ENCODE measurements at regions not wholly inside any gene's neighbourhood (a gene's known extent, or its start where the extent isn't known, plus 50 kb on each side); places are given as distances from the start of the nearest gene placed in this dataset.
"Not testable (repeated sequence)": the region's sequence is repeated elsewhere in the genome, so short reads cannot be mapped to it uniquely, and the experiment has no call there.

DNA sequence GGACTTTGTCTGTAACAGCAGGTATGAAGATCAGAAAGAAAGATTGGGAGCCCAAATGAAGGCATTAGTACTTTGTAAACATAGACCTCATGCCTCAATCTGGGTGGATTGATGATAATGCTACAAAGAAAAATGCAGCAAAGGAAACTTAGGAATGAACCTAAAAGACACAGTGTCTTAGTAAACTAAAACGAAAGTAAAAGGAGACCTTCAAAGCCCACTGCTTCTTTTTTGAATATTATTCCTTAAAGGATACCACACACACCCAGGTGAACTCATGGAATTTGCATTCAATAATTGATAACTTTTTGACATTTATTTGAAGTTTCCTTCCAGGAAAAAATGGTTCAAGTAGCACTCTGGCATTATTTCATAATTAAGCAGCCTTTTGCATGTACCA, 543.2 kb downstream of the TTLL7 start:
- not testable (repeated sequence) for DNase-seq

DNA sequence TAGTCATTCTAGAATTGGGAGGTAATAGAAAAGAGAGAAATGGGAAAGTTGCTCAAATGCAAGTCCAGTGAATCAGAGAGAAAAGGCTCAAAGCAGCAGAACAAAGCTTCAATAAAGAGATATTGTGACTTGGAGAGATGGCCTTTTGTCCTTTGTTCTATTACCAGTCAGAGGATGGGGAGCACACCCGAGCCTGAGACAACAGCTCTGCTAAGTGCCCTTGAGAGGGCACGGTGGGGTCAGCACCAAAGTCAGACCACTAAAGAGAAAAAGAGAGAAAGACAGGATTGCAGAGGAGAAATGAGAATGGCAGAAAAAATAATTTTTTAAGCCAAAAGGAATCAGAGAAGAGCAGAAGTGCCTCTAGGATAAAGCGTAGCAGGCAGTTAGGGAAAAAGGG, 553.1 kb downstream of the TTLL7 start:
- DNase-seq: not testable (repeated sequence)

DNA sequence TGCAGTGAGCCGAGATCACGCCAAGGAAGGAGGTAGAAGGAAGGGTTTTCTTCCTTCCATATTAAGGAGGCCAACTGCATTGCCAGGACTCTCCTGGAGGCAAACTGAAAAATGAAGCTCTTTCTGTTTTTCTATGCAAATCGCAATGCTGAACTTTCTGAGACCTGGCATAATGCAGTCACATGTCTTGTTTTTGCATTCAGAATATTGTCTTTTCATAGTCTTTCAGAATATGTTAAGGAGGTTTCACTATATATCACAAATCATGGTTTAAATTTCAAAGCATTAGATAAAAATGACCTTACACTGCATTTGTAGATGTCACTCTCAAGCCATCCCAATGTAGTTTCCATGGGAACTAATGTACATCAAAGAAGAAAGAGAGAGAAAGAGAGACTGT, 556.5 kb downstream of the TTLL7 start:
- not testable (repeated sequence) for DNase-seq

DNA sequence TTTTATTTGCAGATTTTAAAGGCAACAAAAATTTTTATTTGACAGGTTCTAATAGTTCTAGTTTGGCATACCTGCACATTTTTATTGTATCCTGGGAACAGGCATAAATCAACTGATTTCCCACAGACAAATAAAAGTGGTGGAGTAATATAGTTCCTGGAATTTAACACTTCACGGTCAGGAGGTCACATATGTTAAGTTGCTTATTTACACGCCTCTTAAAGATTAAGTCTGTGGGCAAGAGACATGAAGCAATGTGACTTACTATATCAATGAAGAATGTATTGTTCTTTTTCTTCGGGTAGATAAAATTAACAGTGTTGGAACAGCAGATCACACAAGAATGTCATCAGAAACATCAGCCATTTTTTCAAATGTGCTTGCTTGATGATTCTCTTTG, 558.3 kb downstream of the TTLL7 start:
- DNase-seq: not testable (repeated sequence)

DNA sequence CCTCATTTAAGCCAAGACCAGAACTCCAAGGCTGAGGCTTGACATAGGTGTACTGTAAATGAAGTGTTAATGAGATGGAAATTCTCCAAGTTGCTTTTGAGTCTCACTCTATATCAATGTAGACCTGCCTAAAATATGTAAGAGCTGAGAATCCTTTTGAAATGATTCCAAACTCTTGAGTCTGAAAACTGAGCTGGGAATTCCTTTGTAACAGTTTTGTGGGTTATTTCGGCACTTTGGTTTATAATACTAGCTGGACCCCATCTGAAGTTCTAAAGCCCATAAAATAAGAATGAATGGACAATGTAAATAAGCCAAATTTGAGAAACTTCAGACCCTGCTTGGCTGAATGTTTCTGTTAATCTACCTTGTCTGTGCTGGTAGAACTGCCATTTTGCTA, 558.9 kb downstream of the TTLL7 start:
- not testable (repeated sequence) for DNase-seq

DNA sequence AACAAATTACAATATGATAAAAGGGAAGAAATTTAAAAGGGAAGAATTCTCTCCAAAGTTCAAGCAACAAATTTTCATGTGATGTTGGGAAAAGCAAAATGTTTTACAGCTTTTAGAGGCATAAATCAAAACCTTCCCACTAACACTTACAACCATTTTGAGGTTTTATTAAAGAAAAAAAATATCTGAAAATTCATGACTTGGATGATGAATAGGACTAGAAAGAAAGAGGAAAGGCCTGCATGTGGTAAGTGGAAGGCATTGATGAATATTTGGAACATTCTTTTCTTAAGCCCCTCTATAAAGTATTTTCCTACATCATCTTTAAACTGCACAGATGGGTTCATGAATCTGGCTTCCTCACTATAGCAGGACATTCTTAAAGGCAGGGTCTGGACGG, 560.6 kb downstream of the TTLL7 start:
- not testable (repeated sequence) for DNase-seq

DNA sequence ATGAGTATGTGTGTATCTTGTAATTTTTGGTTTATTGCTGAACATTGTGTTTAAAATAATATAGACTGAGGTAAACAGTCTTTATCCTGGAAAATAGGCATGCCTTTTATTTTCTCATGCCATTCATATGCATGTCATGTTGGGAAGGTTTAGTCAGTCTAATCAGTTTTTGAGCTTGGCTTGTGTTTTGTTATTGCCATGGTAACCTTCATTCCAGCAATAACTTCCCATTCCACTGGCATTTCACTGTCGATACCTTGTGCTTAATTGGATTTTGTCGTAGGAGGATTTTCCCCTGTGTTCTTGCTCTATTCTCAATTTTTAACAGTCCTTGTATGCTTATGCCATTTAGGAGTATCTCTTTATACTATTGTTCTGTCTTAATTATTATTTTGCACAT, 563.6 kb downstream of the TTLL7 start:
- not testable (repeated sequence) for DNase-seq

DNA sequence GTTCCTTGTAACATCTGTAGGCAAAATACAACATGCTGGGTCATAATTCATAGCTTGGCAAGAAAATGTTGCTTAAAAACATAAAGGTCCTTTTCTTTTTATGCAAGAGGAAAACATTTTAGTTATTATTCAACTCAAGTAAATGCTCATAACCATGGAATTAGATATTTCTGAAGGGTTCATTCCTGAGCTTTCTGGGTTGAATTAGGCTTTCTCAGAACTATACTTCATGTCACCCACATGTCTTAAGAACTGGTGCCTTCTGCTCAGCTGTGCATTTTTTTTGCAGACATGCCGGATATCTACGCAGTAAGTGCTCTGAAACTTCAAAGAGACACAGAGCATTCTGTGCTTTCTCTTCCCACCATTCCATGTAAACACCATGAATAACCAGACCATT, 571.4 kb downstream of the TTLL7 start:
- DNase-seq: not testable (repeated sequence)

DNA sequence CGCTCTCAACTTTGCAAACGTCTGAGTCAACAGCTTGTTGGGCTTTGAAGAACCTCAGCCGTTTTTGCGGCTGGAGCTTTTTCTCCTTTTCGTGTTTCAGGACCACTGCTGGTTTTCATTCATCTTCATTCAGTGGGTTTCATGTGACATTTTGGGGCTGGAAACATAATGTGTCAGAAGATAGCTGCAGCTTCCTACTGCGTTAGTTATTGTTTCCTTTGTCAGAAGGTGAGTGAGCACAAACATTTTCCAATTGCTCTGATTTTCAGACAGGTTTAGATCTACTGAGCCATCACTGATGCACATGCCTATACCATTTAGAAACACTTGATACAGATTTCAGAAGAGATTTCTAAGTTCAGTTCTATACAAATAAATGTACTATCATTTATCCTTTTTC, 575.5 kb downstream of the TTLL7 start:
- not testable (repeated sequence) for DNase-seq

DNA sequence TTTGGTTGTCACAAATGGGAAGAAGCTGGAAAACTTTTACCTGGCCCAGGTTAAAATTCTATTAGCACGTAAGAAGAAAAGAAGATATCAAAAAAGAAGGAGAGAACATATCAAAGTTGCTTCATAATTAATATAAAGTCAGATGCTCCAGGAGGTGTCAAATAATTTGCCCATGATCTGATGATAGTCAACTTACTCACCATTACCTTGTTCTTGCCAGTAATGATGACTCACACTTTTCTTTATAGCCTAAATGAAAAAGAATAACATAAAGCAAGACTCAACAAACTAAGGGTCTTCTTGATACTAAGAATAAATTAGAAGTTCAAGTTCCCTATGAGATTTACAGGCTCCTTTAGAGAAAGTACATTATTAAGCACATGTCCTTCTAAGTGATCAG, 580.4 kb downstream of the TTLL7 start:
- DNase-seq: no peak

DNA sequence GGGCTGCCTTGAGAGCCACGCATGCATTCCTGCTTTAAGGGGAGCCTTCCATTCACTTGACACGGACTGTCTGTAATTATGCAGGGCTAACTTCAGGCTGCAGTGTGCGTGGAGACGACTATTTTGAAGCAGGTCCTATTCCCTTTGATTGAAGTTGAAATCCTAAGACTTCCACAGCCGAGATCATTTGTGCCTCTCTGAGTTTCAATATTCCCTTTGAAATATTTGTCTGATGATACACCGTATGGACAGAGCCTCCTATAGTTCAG, 585.2 kb downstream of the TTLL7 start:
- DNase-seq: not testable (repeated sequence)

DNA sequence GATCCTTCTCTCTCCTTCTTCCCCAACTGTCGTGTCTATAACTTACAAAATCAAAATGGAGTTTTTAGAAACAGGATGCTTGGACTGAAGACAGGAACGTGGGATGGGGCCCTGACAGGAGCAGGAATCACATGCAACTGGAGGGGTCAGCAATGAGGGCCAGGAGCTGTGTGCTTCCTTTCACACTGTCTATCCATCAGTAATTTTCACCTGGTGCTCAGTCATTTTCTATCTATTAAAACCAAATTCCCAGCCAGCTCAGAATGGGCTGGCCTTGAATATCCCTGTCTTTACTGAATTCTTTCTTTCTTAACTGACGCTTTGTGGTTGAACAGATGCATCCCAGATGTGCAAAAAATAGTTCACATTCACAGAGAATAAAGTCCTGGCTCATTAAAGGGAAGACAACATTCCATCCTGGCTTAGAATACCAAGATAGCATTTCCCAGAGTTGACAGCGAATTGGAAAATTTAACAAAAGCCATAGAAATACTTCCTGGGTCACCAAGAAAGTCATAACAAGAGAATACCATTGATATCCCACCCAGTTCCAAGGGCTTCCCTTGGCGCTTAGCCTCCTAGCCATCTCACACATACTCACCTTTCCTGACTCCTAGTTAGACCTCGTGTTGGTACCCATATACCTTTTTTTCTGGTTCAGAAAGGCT, 588.1 kb downstream of the TTLL7 start:
- DNase-seq: not testable (repeated sequence)

DNA sequence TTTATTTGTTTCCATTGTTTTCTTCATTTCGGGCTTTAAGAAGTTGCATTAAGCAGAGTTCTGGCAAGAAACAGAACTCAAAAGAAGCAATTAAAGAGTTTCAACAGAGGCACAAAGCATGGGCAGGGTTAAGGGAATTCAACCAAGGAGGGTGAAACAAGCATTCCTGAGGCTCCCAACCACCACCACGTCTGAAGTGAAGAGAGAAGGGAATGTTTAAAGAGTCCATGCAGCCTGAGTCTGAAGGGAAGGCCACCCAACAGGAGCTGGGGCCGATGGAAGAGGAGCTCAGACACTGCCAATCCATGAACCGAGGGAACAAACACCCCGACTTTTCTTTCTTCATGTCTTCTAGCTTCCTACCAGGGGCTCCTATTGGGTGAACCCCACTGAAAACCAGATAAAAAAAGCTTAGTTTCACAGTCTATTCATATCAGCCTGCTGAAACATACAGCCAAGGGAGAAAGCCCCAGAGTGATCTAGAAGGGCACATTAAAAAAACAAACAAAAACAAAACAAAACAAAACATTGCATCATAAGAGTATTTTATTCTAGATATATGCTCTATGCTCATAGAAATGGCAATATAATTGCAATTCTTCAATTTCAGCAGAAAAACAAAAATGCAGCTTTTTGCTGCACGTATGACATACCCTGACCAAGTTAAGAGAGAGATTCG, 592.1 kb downstream of the TTLL7 start:
- not testable (repeated sequence) for DNase-seq

DNA sequence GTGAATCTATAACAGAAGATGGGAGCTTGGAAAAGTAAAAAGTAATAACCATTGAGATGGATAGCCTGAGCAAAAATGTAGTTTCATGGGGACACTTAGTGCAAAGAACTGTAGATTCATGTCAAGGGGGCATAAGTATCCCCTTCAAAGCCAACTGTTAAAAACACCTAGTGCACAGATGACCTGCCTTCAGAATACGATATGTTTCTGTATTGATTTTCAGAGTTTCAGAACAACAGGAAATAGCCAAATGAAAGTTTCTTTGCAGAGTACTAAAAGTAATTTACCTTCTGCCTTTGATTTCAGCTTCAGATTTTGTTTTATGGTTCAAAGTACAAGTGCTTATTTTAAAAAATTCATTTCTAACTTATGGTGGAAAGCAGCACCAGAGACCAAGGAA, 593.1 kb downstream of the TTLL7 start:
- DNase-seq: not testable (repeated sequence)

DNA sequence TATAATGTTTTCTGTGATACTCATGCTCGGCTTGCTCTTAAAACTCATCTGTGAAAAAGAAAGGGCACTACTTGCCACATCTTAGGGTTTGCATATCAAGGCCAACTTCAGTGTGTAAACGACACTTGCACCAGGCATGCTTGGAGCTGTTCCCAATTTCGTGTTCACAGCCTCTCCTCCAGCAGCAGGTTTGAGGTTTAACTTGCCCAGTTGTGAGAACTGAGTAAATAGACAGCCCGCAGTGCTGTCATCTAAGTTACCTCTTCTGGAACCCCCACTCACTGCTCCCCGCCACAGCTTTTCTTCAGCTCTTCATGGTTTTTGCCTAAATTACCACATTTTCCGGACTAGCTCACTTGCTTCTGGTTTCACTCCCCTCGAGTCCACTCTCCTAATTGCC, 595.4 kb downstream of the TTLL7 start:
- DNase-seq: not testable (repeated sequence)

DNA sequence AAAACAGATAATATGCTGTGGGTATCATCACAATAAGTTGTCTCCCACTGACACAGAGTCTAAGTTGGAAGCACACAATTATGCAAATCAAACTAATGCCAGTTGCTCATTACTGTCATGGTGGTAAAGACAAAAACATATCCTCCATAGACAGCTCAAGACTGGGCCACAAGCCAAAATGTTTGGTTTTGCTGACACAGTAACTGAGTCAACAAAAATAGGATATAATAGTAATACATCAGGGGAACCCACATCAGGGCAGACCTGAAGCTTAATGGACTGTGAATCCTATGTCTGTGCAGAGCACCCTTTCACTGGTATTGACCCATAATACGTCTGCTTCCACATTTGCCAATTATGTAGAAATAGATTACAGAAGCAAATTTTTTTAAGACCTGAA, 597.8 kb downstream of the TTLL7 start:
- not testable (repeated sequence) for DNase-seq

DNA sequence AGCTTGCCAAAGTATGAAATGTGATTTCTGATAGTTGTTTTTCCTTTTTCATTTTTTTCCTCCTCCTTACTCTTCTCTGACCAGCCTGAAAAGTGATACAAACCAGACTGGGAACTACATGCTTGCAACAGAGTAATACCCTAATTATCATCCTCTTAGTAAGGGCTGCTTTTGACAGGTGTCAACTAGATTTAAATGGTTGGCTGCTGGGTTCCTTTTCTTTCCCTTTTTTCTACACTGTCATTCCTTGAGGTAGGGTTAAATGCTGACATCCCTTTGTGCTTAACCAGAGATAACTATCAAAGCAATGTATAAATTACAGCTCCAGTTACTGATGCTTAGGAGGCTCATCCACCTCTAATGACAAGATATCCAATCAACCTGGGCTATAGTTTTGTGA, 598.8 kb downstream of the TTLL7 start:
- not testable (repeated sequence) for DNase-seq

DNA sequence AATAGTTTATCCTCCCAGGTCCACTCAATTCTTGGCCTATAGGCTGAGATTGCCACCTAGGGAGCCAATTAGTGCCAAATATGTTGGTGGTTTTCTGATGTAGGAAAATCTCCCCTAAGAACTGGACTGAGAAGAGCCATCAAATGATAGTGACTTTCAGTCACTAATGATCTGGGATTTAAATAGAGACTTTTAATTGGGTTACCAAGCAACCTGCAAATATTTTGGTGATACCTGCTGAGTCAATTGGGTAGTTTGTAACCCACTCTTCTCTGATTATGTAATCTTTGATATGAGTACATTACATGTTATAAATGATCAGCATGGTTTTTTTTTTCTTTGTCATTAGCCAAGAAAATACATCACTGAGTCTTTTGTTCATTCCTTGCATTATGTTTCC, 600.8 kb downstream of the TTLL7 start:
- DNase-seq: not testable (repeated sequence)

DNA sequence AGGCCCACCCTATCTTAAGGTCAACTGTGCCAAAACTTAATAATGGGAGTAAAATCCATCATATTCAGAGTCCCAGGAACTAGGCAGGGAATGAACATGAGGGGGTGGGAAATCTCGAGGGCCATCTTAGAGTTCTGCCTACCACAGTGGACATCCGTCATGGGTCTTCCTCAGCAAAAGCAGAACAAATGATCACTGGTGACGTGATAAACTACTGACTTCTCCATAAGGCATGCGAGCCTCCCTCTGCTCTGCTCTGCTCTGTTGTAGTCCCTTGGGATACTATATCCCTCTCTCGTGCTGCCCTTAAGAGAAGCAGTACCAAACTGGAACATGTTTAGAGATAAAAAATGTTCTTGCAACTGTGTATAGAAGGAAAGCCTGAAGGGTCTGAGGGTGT, 603.8 kb downstream of the TTLL7 start:
- not testable (repeated sequence) for DNase-seq

DNA sequence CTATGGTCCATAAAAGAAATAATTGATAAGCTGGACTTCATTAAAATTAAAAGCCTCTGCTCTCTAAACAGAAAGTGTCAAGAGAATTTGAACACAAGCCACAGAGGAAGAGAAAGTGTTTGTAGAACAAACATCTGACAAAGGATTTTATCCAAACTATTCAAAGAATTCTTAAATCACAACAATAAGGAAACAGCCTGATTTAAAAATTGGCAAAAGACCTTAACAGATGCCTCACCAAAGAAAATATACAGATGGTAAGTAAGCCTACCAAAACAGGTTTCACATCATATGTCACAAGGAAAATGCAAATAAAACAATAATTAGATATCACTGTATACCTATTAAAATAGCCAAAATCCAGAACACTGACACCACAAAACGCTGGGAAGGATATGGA, 612.0 kb downstream of the TTLL7 start:
- not testable (repeated sequence) for DNase-seq

DNA sequence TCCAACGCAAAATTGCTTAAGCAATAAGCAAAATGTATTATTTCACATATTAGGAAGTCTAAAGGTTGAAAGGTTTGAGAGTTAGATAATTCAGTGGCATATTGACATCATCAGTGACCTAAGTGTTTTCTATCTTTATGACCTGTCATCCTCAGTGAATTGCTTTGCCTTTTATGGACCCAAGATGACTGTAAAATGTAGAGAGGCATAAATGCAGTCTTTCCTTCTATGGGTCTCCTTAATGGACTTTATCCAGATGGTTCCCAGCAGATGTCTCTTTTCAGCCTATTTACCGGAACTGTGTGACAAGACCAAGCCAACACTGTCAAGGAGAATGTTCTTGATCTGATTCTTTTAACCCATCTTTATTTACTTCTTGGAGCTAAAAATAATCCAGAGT, 615.8 kb downstream of the TTLL7 start:
- not testable (repeated sequence) for DNase-seq

DNA sequence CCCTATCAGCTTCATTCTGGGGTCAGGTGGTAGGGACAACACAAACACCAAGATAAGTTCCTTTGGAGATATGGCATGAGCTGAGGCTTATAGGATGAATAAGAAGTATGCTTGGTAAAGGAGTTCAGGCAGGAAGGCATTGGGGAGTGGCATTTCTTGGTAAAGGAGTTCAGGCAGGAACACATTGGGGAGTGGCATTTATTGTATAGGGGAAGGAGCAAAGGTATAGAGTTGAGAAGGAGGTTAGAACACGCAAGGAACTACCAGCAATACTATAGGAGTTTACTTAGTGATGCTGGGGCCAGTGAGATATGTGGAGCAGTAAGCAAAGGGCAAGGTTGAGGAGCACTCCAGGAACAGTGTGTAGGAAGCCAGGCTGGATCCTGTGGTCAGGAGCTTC, 625.9 kb downstream of the TTLL7 start:
- DNase-seq: not testable (repeated sequence)

DNA sequence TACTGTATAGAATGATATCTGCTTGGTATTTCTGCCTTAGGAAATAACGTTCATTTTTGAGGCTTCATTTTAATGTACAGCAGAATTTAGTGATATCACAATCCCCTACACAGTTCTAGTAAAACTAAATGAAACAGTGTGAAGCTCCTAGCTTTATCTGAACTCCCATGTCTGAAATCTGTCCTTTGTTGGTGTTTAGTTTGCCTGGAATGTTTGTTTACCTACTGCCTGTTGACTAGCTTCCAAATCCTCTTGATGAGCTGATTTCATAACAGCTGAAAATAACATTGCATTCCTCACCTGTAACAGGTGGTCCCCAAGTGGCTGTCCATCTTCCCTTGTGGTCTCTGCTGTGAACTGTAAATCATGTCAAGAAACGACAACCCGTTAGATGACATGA, 629.1 kb downstream of the TTLL7 start:
- not testable (repeated sequence) for DNase-seq

DNA sequence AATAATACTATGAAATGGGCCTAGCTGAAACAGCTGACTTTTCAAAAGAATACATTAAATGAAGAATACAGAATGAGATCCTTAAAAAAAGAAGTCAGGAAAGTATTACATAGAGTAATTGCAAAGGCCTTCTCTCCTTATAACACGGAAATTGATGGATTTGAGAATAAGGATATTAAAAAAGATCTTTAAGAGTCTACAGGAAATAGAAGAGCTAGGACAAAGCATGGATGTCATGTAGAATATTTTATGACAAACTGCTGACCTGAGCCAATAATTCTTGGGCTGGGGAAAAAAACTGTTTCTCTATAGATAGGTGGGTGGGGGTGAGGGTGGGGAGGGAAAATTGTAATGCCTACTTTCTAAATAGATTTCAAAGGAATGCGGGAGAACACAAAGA, 633.6 kb downstream of the TTLL7 start:
- DNase-seq: not testable (repeated sequence)

DNA sequence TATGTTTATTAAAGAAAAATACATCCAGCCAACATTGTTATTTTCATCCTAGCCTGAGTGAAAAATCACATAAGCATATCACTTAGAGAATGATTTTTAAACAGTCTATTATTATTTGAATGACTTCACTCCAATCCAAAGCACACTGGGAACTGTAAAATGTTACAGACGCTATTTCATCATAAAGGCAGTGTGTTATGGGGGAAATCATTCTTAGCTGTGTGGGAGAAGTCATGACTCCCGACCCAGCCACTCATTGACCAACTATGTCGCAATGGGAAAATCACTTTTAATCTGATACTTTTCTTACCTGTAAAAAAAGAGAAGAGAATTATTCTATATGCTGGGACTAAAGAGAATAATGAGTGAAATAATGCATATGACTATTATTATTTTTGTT, 653.6 kb downstream of the TTLL7 start:
- DNase-seq: not testable (repeated sequence)
